ENCODE measurements at regions not wholly inside any gene's neighbourhood (a gene's known extent, or its start where the extent isn't known, plus 50 kb on each side); places are given as distances from the start of the nearest gene placed in this dataset.
"Not testable (repeated sequence)": the region's sequence is repeated elsewhere in the genome, so short reads cannot be mapped to it uniquely, and the experiment has no call there.

GRCh38 chr17:20633268-20634059 is 53.9 kb downstream of the CDRT15L2 start:
- DNase-seq, result not testable (repeated sequence)

GRCh38 chr17:20640147-20640546 is 60.6 kb downstream of the CDRT15L2 start:
- not testable (repeated sequence) for DNase-seq

GRCh38 chr17:20646661-20647272 is 67.2 kb downstream of the CDRT15L2 start:
- DNase-seq, result not testable (repeated sequence)

- DNase-seq, result not testable (repeated sequence)
These were observed 69.7 kb downstream of the CDRT15L2 start for GRCh38 chr17:20649097-20649767.

- DNase-seq, result not testable (repeated sequence)
These were observed 71.5 kb downstream of the CDRT15L2 start for GRCh38 chr17:20651022-20651421.

- DNase-seq, result not testable (repeated sequence)
These were observed 72.2 kb downstream of the CDRT15L2 start for GRCh38 chr17:20651736-20652135.

- not testable (repeated sequence) for DNase-seq
These were observed 73.9 kb downstream of the CDRT15L2 start for GRCh38 chr17:20653391-20653790.

- DNase-seq, result not testable (repeated sequence)
These were observed 74.6 kb downstream of the CDRT15L2 start for GRCh38 chr17:20654114-20654513.

- DNase-seq, result not testable (repeated sequence)
These were observed 75.1 kb downstream of the CDRT15L2 start for GRCh38 chr17:20654575-20654974.

GRCh38 chr17:20665103-20665955 is 85.8 kb downstream of the CDRT15L2 start:
- not testable (repeated sequence) for DNase-seq

GRCh38 chr17:20666689-20667088 is 87.2 kb downstream of the CDRT15L2 start:
- DNase-seq, result not testable (repeated sequence)

GRCh38 chr17:20667712-20668111 is 88.2 kb downstream of the CDRT15L2 start:
- not testable (repeated sequence) for DNase-seq

- DNase-seq, result not testable (repeated sequence)
These were observed 88.8 kb downstream of the CDRT15L2 start for GRCh38 chr17:20668316-20668715.

- not testable (repeated sequence) for DNase-seq
These were observed 89.3 kb downstream of the CDRT15L2 start for GRCh38 chr17:20668868-20669267.

GRCh38 chr17:20670506-20670905 is 91.0 kb downstream of the CDRT15L2 start:
- DNase-seq, result not testable (repeated sequence)

- not testable (repeated sequence) for DNase-seq
These were observed 94.8 kb downstream of the CDRT15L2 start for GRCh38 chr17:20674374-20674773.

GRCh38 chr17:20675707-20676106 is 96.2 kb downstream of the CDRT15L2 start:
- DNase-seq, result not testable (repeated sequence)

GRCh38 chr17:20676656-20677055 is 97.1 kb downstream of the CDRT15L2 start:
- DNase-seq, result not testable (repeated sequence)

- not testable (repeated sequence) for DNase-seq
These were observed 97.9 kb downstream of the CDRT15L2 start for GRCh38 chr17:20677469-20677868.

- not testable (repeated sequence) for DNase-seq
These were observed 98.9 kb downstream of the CDRT15L2 start for GRCh38 chr17:20678424-20678823.

GRCh38 chr17:20681746-20682722 is 102.5 kb downstream of the CDRT15L2 start:
- not testable (repeated sequence) for DNase-seq
